Anterior cingulate cortex (tissue), 58 donors: ENCODE measurements at regions not wholly inside any gene's neighbourhood (a gene's known extent, or its start where the extent isn't known, plus 50 kb on each side); places are given as distances from the start of the nearest gene placed in this dataset.
"Not testable (repeated sequence)": the region's sequence is repeated elsewhere in the genome, so short reads cannot be mapped to it uniquely, and the experiment has no call there.

Experiments
- DNase-seq, 58 donors: peaks; one replicate each; lab custom pipeline; 2025; lab: John Stamatoyannopoulos, UW

- no peak for DNase-seq
These were observed 274.0 kb upstream of the TMPRSS15 start for GRCh38 chr21:18677632-18678031.

GRCh38 chr21:18705971-18706370 lies 302.4 kb upstream of the TMPRSS15 start:
- no peak for DNase-seq

GRCh38 chr21:18711662-18712061 lies 308.1 kb upstream of the TMPRSS15 start:
- DNase-seq: no peak

GRCh38 chr21:18715606-18716005 lies 312.0 kb upstream of the TMPRSS15 start:
- DNase-seq: no peak

GRCh38 chr21:18716578-18717138 lies 313.1 kb upstream of the TMPRSS15 start:
- DNase-seq: no peak

GRCh38 chr21:18722193-18722592 lies 318.6 kb upstream of the TMPRSS15 start:
- no peak for DNase-seq

- DNase-seq: no peak
These were observed 319.6 kb upstream of the TMPRSS15 start for GRCh38 chr21:18723171-18723570.

GRCh38 chr21:18725653-18726052 lies 322.1 kb upstream of the TMPRSS15 start:
- no peak for DNase-seq

- no peak for DNase-seq
These were observed 338.4 kb upstream of the TMPRSS15 start for GRCh38 chr21:18741954-18742353.

- no peak for DNase-seq
These were observed 339.9 kb upstream of the TMPRSS15 start for GRCh38 chr21:18743531-18743930.

- DNase-seq: no peak
These were observed 341.3 kb upstream of the TMPRSS15 start for GRCh38 chr21:18744840-18745239.

GRCh38 chr21:18752894-18753293 lies 349.3 kb upstream of the TMPRSS15 start:
- DNase-seq: not testable (repeated sequence)

- not testable (repeated sequence) for DNase-seq
These were observed 352.7 kb upstream of the TMPRSS15 start for GRCh38 chr21:18756272-18756671.

GRCh38 chr21:18759267-18759666 lies 355.7 kb upstream of the TMPRSS15 start:
- DNase-seq: no peak

- no peak for DNase-seq
These were observed 356.2 kb upstream of the TMPRSS15 start for GRCh38 chr21:18759751-18760161.

- no peak for DNase-seq
These were observed 356.7 kb upstream of the TMPRSS15 start for GRCh38 chr21:18760247-18760646.

GRCh38 chr21:18764720-18765119 lies 361.1 kb upstream of the TMPRSS15 start:
- no peak for DNase-seq

GRCh38 chr21:18769599-18769998 lies 366.0 kb upstream of the TMPRSS15 start:
- DNase-seq: no peak

- no peak for DNase-seq
These were observed 368.3 kb upstream of the TMPRSS15 start for GRCh38 chr21:18771845-18772380.

GRCh38 chr21:18772404-18772803 lies 368.8 kb upstream of the TMPRSS15 start:
- DNase-seq: no peak

GRCh38 chr21:18772897-18773296 lies 369.3 kb upstream of the TMPRSS15 start:
- DNase-seq: no peak

- DNase-seq: no peak
These were observed 373.4 kb upstream of the TMPRSS15 start for GRCh38 chr21:18776936-18777335.

- no peak for DNase-seq
These were observed 379.1 kb upstream of the TMPRSS15 start for GRCh38 chr21:18782721-18783120.
